Activated naive CD8-positive, alpha-beta T cell treated with anti-CD3 and anti-CD28 coated beads, Interleukin-2, amount 50 U/mL, for 24 hours (primary cell): ENCODE measurements at regions not wholly inside any gene's neighbourhood (a gene's known extent, or its start where the extent isn't known, plus 50 kb on each side); places are given as distances from the start of the nearest gene placed in this dataset.
A peak's percentile ranks its signal among the peaks of the same experiment; 100 is the strongest.

ENCODE experiments used
- ATAC-seq: fragments of 150-1000 bp; cut with Tn5 transposase; one replicate; pipeline ENCODE4 v1.10.0; 2021
- DNase-seq: peaks from one replicate; pipeline ENCODE4 v3.0.0; 2021
- H3K27ac Mint-ChIP-seq: one replicate; pipeline ENCODE4 v1.8.0; 2021; ENCODE audit warnings: mild to moderate bottlenecking, mixed read lengths
- H3K27me3 Mint-ChIP-seq: one replicate; pipeline ENCODE4 v1.8.0; 2021; ENCODE audit warnings: mixed read lengths
- H3K36me3 Mint-ChIP-seq: one replicate; pipeline ENCODE4 v1.8.0; 2021; ENCODE audit warnings: low read depth, mixed read lengths
- H3K4me1 Mint-ChIP-seq: one replicate; pipeline ENCODE4 v1.8.0; 2021; ENCODE audit warnings: mixed read lengths
- H3K4me3 Mint-ChIP-seq: one replicate; pipeline ENCODE4 v1.8.0; 2021; ENCODE audit warnings: mild to moderate bottlenecking, moderate library complexity, mixed read lengths
- H3K9me3 Mint-ChIP-seq: one replicate; pipeline ENCODE4 v1.8.0; 2021; ENCODE audit warnings: mixed read lengths

DNA sequence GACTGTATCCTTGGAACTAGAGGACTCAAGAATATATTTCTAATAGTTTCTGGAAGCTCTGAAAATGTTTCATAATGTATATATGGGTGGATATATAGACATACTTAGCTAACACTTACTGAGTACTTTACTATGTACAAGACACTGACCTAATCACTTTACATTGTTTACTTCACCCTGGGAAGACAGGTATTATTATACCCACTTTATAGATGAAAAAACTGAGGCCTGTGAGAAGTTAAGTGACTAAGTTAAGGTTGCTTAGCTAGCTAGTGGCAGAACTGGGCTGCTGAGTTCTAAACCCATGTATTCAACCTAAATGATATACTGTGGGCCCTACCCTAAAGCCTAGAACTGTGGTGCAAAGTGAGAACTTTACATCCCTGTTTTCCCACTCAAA lies 79.1 kb upstream of the SSTR1 start:
- no peak overlapping the region for H3K27ac Mint-ChIP-seq
- no peak overlapping the region for H3K4me3 Mint-ChIP-seq
- DNase-seq (no peak), ATAC-seq (no peak)
- H3K27me3 Mint-ChIP-seq, result no peaks in the 10 kb centered on the region
- no peaks in the 10 kb centered on the region for H3K36me3 Mint-ChIP-seq
- peaks cover 29% of the 10 kb centered on the region for H3K4me1 Mint-ChIP-seq
- no peaks in the 10 kb centered on the region for H3K9me3 Mint-ChIP-seq

DNA sequence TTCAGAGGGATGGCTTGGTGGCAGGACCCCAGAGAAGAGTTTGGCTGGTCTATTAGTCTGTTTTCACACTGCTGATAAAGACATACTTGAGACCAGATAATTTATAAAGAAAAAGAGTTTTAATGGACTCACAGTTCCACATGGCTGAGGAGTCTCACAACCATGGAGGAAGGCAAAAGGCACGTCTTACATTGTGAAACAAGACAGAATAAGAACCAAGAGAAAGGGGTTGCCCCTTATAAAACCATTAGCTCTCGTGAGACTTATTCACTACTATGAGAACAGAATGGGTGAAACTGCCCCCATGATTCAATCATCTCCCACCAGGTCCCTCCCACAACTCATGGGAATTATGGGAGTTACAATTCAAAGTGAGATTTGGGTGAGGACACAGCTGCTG lies 78.5 kb upstream of the SSTR1 start:
- Mint-ChIP-seq H3K27me3 (no peaks in the 10 kb centered on the region), H3K36me3 (no peaks in the 10 kb centered on the region), H3K9me3 (no peaks in the 10 kb centered on the region), H3K4me1 (peaks cover 28% of the 10 kb centered on the region), H3K27ac (no peak overlapping the region), H3K4me3 (no peak overlapping the region)
- DNase-seq (no peak), ATAC-seq (no peak)

DNA sequence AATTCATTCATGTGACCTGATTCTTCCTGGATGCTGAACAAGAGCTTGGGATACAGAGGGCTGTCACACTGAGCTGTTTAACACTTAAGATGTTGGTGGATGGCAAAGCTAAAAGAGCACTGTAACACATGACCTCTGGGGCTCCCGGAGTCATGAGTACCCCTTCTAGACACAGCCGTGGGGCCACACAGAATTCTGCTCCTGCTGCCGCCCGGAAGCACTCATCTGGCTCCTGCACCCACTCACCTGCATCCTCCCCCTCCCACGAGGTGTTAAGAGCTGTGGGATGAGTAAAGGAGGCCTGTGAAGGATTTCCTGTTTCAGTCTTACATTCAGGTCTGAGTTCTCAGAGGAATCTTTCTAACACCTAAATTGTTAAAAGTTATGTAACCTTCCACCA lies 78.0 kb upstream of the SSTR1 start:
- DNase-seq, result peak; percentile 12
- peak overlapping the region; percentile 71 for H3K27ac Mint-ChIP-seq
- no peak overlapping the region for H3K4me3 Mint-ChIP-seq

DNA sequence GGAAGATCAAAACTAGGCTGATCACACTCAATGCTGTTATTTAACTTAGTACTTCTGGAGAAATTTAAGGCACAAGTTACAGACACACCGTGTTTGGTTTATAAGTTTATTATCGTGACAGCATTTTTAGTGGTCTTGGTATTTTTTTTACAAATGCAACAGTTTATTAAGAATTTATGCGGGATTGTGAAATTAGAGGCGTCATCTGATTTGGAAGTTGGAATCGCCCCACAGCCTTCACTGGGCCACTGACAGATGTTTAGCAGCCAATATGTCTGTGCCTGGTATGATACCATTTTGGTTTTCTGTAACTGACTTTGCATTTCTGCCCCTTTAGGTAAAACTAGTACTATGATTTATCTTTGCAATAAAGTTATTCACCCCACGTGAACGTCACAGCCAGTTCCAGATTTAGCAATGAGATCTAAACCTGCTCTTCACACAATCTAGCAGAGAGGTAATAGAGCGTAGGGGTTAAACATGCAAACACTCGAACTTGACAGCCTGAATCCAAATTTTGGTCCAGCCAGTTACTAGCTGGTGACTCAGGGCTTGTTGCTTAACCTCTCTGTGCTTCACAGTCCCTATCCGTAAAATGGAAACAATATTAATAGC lies 73.2 kb upstream of the SSTR1 start:
- Mint-ChIP-seq H3K4me1 (peaks cover 8% of the 10 kb centered on the region), H3K27me3 (no peaks in the 10 kb centered on the region), H3K27ac (no peak overlapping the region), H3K4me3 (no peak overlapping the region), H3K9me3 (no peaks in the 10 kb centered on the region), H3K36me3 (no peaks in the 10 kb centered on the region)
- DNase-seq, result no peak
- no peak for ATAC-seq

More for the DNA sequence above, 78.0 kb upstream of the SSTR1 start:
- H3K27me3 Mint-ChIP-seq, result no peaks in the 10 kb centered on the region
- ATAC-seq, result peak; percentile 76
- no peaks in the 10 kb centered on the region for H3K9me3 Mint-ChIP-seq
- H3K36me3 Mint-ChIP-seq, result no peaks in the 10 kb centered on the region
- H3K4me1 Mint-ChIP-seq, result peaks cover 24% of the 10 kb centered on the region

DNA sequence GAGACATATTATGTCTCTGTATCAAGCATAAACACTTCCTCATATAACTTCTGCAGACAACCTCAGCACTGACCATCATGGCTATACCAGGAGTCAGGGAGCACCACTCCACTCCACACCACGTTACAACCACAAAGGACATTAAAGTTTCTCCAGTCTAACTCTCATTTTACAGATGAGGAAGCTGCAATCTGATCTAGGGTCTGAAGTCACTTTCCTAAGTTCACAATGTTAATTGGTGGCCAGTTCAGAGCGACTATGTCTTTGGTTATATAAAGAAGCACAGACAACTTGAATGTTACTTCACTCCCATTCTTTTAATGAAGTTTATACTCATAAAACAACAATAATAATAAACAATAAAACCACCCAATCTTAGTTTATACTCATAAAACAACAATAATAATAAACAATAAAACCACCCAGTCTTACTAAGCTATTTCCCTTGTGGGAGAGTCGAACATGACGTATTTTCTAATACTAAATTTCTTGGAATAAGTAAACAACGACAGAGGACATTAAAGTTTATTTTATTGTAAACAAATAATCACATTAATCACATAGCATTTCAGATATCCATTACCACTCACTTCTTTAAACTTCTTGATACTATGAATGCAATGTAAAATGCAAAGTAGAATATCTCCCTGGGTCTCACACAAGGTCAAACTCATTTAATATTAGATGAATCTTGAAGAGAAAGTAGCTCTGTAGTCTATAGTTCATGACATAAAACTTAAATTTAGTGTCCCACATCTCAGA lies 72.4 kb upstream of the SSTR1 start:
- no peak for ATAC-seq
- Mint-ChIP-seq H3K36me3 (no peaks in the 10 kb centered on the region), H3K4me3 (no peak overlapping the region), H3K4me1 (peaks cover under 1% of the 10 kb centered on the region), H3K9me3 (no peaks in the 10 kb centered on the region), H3K27me3 (no peaks in the 10 kb centered on the region), H3K27ac (no peak overlapping the region)
- no peak for DNase-seq

DNA sequence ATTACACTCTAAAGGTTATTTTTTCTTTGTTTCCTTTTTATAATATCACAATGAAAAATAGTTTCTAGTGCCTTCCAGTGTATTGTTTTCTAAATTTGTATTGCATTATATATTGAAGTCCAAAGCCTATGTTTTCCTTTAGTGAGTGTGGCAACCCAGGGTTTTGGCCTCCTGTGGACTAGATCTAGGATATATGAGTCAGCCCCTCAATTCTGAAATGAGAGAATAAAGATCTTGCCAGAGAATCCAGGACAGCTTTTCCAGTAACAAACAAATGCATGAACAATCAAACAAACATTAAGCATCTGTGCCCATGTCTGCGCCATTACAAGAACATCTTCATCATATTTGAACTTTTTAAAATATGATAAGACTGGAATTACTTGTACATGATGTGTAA lies 70.7 kb upstream of the SSTR1 start:
- Mint-ChIP-seq H3K27ac (no peak overlapping the region), H3K36me3 (no peaks in the 10 kb centered on the region), H3K27me3 (no peaks in the 10 kb centered on the region), H3K4me1 (no peaks in the 10 kb centered on the region), H3K9me3 (no peaks in the 10 kb centered on the region), H3K4me3 (no peak overlapping the region)
- DNase-seq (no peak), ATAC-seq (no peak)

DNA sequence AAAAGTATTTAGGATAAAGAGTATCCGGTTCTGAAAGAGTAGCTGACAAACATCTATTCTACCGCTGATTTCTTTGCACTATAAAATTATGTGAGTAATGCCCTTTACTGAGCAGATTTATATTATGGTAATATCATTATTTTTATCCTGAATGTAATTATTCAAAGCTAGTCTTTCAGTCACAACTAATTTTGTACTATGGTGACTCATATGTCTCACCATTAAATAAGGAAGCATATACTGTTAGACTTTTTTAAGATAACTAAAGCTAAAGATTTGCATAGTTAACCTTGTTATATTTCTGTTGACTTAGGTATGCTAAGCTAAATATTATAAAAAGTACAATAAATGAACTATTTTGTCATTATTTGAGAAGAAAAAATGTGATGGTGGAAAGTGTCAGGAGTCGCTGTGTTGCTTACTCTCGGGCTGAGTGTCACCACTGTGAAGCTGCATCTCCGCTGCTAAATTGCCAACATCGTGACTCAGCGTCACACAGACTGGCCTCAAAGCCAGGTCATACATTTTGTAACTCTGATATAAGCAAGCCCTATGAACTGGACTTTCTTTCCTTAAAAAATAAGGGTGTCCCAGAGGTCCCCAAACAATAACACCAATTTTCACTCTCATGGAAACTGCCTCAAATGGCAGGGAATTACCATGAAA lies 69.1 kb upstream of the SSTR1 start:
- Mint-ChIP-seq H3K36me3 (no peaks in the 10 kb centered on the region), H3K27ac (no peak overlapping the region), H3K9me3 (no peaks in the 10 kb centered on the region), H3K4me1 (peaks cover 4% of the 10 kb centered on the region), H3K27me3 (no peaks in the 10 kb centered on the region), H3K4me3 (no peak overlapping the region)
- DNase-seq (no peak), ATAC-seq (no peak)

DNA sequence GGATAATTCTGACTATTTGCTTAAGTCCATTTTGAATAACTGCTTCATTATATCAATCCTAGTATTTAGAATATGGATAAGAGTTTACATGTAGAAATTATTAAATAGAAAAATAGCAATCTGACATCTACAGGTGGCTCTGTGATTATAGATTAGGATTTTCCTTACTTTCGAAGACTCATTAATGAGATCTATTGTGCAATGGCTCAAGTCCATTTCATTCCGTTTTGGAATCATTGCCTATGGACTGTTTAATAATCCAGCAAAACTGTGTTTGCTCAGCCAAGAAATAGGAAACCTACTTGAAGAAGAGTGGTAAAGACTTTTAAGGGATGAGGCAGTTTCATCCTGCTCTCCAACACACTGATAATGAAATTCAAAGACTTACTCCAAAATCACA lies 67.8 kb upstream of the SSTR1 start:
- no peaks in the 10 kb centered on the region for H3K27me3 Mint-ChIP-seq
- H3K36me3 Mint-ChIP-seq, result no peaks in the 10 kb centered on the region
- H3K27ac Mint-ChIP-seq, result no peak overlapping the region
- H3K4me3 Mint-ChIP-seq, result no peak overlapping the region
- H3K4me1 Mint-ChIP-seq, result peaks cover 8% of the 10 kb centered on the region
- DNase-seq (no peak), ATAC-seq (no peak)
- no peaks in the 10 kb centered on the region for H3K9me3 Mint-ChIP-seq

DNA sequence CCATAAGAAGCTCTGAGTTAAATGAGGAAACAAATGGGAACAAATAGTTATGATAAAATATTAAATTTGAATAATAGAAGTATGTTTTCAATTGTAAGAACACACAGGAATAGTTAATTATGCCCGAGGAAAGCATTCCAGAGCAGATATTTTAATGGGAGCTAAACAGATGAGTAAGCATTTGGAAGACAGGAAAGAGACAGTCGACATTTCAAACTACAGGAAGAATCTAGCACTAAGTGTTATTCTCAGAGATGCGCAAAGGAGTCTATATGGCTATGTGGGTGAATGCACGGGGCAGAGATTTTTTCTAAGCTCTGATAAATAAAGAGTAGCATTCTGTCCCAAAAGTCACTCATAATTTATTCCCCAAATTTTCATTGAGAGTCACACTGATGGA lies 64.5 kb upstream of the SSTR1 start:
- H3K4me3 Mint-ChIP-seq, result no peak overlapping the region
- H3K27ac Mint-ChIP-seq, result no peak overlapping the region
- ATAC-seq (no peak), DNase-seq (no peak)
- no peaks in the 10 kb centered on the region for H3K36me3 Mint-ChIP-seq
- peaks cover 8% of the 10 kb centered on the region for H3K4me1 Mint-ChIP-seq
- no peaks in the 10 kb centered on the region for H3K27me3 Mint-ChIP-seq
- peaks cover 4% of the 10 kb centered on the region for H3K9me3 Mint-ChIP-seq

DNA sequence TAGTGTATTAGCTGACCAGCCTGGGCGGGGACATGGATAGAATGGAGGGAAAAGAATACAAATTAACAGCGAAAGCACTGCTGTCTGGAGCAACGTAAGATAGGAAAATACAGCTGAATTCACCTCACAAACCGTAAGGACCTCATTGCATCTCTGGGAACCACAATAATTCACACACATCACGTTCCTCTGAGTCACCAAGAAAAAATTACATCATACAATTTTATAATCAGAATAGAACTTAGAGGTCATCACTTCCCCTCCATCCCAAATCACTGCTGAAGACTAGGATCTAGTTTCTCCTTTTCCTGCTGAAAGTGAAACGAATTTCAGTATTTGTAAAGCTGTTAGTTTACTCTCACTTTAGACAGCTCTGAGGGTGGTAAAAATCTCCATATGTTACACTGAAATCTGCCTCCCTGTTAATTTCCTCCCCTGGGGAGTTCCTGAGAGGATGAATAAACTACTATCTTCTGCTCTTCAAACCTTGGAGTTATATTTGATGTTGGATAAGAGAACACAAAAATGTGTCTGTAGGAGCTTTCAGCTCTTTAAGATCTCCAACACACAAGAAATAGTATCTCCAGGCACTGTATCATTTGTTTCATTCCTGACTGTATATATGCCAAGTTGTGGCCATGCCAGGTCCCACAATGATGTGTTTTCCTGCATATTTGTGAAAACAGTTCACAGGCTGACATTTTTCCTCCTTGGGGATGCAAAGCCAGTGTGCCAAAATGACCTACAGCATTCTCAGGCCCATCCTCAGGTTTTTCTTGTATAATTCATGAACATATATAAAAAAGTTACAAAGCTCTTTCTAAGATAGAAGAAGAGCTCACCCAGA lies 63.8 kb upstream of the SSTR1 start:
- no peak overlapping the region for H3K4me3 Mint-ChIP-seq

DNA sequence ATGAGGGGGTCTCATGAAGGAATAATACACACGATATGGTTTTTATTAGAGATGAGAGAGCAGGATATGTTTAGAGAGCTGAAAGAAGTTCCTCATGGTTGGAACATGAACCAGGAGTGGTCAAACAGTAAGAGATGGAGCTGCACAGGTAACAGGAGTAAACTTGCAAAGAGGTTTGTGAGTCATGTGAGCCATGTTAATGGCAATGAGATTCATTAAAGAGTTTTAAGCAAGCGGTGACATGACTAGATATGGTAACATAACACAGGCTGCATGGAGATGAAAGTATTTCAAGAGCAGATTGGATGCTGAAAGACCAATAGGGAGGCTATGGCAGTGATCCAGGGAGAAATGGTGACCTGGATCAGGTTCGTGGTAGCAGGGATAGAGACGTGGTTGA lies 62.6 kb upstream of the SSTR1 start:
- Mint-ChIP-seq H3K9me3 (peaks cover 4% of the 10 kb centered on the region), H3K27ac (no peak overlapping the region), H3K4me1 (peaks cover 8% of the 10 kb centered on the region), H3K36me3 (no peaks in the 10 kb centered on the region), H3K4me3 (no peak overlapping the region), H3K27me3 (no peaks in the 10 kb centered on the region)
- no peak for DNase-seq
- no peak for ATAC-seq

More for the DNA sequence above, 63.8 kb upstream of the SSTR1 start:
- H3K9me3 Mint-ChIP-seq, result peaks cover 4% of the 10 kb centered on the region
- H3K27me3 Mint-ChIP-seq, result no peaks in the 10 kb centered on the region
- no peak for DNase-seq
- ATAC-seq, result no peak
- H3K4me1 Mint-ChIP-seq, result peaks cover 8% of the 10 kb centered on the region
- no peaks in the 10 kb centered on the region for H3K36me3 Mint-ChIP-seq
- no peak overlapping the region for H3K27ac Mint-ChIP-seq

DNA sequence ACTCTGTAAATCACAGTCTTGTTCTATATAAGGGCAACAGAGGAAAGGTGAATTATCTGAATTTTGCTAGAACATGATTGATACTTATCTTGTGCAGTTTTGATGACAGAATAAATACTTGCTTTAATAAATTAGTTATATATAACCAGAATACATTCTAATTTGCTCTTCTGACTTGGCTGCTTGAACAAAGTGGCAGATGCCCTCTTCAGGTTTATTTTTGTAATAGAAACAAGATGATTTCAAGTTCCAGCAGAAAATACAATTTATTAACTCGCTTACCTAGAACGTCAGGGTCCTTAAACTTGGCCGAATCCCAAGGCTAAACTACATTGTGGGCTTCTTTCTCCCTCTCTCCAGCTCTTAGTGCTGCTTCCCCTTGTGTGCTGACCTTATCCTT lies 57.6 kb upstream of the SSTR1 start:
- no peaks in the 10 kb centered on the region for H3K36me3 Mint-ChIP-seq
- no peaks in the 10 kb centered on the region for H3K4me1 Mint-ChIP-seq
- ATAC-seq (no peak), DNase-seq (no peak)
- H3K4me3 Mint-ChIP-seq, result no peak overlapping the region
- no peaks in the 10 kb centered on the region for H3K27me3 Mint-ChIP-seq
- peaks cover 4% of the 10 kb centered on the region for H3K9me3 Mint-ChIP-seq
- no peak overlapping the region for H3K27ac Mint-ChIP-seq
